NOMO-1 (cell line): ENCODE measurements at regions not wholly inside any gene's neighbourhood (a gene's known extent, or its start where the extent isn't known, plus 50 kb on each side); places are given as distances from the start of the nearest gene placed in this dataset.
"Not testable (repeated sequence)": the region's sequence is repeated elsewhere in the genome, so short reads cannot be mapped to it uniquely, and the experiment has no call there.

Experiments
- DNase-seq, 2 experiments: peaks; one replicate each; lab custom pipeline; 2025; ENCODE audit not compliant: unreplicated experiment in 2 of 2; lab: John Stamatoyannopoulos, UW

DNA sequence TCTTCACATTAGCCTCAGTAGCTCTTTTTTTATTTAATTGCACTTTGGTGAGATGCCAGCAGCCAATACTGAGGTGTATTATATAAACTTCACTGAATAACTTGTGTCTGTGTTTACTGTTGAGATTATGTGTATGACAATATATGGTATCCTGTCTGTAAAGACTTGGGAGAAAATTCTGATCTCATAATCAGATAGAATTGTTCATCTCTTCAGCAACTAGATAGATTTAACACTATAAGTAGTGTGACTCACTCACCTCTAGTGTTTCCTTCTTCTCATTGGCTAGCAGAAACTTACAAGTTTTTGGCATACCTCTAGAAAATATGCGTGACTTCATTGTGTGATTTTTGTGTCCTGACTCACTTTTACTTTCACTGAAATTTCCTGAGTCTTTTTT is 67.6 kb upstream of the TGFBR2 start:
- no peak for DNase-seq

DNA sequence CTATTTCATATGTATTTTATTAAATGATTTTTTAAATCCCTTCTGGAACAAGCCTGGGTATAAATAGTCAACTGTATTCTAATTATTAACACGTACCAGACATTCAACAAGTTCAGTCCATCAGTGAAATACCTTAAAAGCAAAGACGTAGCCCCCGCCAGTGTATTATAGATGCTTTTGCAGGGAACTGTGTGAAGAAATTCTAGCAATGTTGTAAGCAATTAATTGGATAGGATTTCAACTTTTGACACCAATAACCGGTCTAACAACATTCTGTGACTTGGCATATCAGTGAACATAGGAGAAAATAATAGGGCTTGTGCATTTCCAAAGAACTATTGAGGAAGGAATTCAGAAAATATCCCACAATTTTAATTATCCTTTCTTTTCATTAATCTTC is 67.2 kb upstream of the TGFBR2 start:
- no peak for DNase-seq

DNA sequence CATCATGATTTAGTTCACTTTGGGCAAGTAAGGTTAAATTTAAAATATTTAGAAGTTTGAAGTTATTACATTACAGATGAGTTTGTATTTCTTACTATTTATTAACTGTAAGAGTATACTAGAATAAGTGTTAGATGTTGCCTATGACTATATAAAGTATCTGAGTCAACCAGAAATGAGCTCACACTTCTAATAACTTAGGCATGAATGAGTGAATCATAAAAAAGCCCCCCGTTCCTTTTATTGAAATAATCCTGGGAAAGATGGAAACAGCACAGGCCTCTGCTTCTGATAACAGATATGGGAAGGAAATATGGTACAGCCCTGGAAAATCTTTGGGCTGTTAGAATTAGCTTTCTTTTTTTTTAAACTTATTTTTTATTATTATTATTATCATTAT is 66.6 kb upstream of the TGFBR2 start:
- no peak for DNase-seq

DNA sequence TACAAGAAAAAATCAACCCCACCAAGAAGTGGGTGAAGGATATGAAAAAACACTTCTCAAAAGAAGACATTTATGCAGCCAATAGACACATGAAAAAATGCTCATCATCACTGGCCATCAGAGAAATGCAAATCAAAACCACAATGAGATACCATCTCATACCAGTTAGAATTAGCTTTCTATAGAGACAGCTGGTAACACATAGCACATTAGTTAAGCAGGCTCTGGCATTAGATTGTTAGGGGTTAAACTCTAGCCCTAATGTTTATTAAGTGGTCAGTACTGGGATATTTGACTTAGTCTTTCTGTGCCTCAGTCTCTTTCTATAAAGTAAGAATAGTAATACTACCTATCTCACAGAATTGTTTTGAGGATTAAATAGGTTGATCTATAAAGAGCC is 65.2 kb upstream of the TGFBR2 start:
- DNase-seq, result not testable (repeated sequence)

DNA sequence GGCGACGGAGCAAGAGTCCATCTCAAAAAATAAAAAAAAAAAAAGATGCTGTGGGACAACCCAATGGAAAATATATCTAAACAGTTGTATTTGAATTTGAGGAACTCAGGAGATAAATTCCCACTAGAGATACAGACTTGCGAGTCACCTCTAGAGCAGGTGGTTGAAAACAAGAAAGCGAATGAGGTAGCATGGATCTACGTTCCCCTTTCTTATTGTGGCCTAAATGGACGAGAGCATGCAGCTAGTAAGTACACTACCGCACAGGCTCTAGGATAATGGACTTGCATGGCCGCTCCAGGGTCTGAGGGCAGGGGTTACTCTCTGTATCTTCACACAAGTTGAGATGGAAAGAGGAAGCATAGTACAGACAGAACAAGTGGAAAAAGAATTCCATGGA is 63.5 kb upstream of the TGFBR2 start:
- DNase-seq, result no peak

DNA sequence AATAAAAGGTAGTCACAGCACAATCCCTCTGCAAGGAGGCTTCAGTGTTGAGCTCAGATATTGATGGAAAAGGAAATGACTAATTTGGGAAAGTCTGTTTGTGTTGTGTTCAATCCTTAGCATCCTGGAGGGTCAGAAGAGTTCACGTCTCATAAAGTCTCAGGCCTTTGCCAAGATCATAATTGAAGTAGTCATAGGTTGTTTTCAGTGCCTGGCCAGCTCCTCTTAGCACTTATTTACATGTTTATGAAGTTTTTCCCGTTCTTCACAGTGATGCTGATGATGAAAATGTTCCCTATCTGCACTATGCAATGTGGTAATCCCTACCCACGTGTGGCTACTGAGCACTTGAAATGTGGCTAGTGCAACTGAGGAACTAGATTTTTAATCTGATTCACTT is 61.6 kb upstream of the TGFBR2 start:
- no peak for DNase-seq

DNA sequence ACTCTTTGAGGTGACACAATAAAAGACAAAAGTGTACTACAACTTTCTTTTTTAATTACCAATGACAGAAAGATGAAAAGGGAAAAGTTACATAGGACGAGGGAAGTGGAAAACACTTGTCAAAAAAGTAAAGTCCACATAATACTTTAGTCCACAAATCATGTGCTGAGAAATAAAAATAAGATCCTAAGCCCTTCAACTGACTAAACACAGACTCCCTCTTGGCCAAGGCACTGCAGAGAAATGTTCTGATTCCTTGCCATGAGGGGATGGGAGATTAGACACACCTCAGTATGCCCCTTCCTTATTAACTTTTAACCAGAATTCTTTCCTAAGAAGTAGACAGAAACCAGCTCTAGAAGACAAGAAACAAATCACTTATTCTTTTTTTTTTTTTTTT is 59.5 kb upstream of the TGFBR2 start:
- DNase-seq, result no peak

DNA sequence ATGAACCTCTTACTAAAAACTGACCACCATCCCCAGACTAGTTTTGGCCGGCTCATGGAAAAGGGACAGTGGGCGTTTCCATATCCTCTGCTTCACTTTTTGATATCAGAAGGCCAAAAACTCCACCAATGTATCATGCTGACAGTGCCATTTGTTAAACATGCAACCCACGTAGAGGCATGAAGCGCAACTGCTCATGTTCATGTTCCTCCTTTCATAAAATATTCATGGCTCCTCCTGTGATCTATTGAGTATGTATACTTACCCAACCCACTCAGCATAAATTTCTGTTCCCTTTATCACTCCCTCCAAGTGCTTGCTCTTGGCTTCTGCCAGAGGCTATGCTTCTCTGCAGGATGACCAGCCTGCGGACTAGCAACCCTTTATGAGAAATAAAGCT is 58.7 kb upstream of the TGFBR2 start:
- no peak for DNase-seq

DNA sequence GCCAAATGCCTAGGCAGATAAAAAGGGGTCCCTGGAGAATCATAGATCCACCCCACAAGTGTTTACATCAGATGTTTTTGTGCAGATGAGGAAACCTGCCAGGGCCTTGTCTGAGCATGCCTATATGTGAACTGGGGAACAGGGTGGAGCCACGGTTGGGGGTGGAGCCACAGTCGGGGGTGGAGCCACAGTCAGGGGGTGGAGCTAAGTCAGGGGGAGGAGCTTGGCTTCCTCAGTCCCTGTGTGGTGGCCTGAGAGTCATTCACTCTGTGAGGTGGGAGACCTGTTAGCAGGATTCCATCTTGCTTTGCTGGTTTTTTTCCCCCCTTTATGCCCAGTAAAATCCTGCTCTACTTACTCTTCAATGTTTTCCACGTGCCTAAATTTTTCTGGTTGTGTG is 57.8 kb upstream of the TGFBR2 start:
- no peak for DNase-seq

DNA sequence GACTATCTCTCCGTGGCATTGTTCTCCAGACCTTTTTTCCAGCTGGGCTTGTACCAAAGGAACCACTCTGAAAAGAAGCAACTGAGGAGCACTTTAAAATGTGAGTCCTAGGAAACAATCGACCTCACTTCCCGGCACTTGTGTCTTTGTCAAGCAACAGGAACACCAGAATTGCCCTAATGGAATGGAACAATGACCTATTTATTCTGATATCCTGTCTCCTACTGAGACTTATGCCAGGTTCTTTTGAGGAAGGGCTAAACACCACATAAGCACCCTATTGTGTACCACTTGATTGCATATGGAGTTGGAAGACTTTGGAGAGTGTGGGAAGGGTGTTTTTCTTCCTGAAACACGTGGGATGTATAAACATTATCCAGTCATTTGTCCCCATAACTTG is 56.8 kb upstream of the TGFBR2 start:
- DNase-seq, result no peak

DNA sequence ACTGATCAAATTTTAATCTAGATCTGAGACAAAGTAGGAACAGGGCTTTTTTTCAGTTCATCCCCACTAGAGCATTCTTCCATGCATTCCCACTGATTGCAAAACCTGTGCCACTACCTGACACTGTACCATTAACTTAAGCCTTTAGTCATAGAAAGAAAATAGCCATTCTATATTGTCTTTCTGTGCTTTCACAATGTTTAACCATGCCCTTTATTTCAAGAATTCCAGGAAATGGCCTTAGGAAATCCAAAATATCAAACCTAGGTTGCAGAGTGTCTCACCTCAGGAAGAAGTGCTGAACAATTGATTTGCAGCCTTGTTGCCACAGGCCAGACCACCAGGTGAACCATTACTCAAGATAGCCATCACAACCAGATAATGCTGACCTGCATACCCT is 56.2 kb upstream of the TGFBR2 start:
- no peak for DNase-seq

DNA sequence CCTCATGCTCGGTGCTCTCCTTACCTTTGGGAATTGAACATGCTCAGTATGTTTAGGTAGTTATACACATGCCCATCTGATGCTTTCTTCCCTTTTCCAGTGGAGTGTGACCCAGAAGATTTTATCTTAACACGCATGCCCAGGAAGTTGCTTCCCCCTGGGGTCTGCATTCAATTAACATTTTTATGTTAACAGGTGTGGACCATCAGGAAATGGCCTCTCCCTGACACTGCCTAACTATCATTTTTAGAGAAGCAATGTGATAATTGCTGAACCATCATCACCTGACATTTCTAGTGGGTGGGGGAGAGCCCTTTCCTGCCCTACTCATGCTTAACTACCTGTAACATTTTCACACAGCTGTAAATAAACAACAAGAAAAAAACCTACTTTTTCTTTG is 55.1 kb upstream of the TGFBR2 start:
- no peak for DNase-seq

DNA sequence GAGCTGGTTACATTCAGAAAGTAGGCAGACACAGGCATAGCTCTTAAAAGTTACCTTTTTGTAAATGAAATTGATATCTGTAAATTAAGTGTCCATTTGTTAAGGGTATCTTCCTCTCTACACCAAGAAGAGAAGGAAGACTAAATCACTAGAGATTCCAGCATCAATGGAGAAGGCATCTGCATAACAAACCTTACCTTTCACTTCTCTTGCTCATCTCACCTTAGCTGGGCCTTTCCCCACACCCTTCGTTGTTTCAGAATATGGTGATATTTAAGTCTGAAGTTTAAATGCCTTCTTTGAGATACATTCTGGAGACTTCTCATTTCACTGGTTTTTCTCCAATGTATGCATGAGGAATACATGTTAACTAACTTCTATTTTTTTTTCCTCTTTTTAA is 54.5 kb upstream of the TGFBR2 start:
- DNase-seq, result no peak

DNA sequence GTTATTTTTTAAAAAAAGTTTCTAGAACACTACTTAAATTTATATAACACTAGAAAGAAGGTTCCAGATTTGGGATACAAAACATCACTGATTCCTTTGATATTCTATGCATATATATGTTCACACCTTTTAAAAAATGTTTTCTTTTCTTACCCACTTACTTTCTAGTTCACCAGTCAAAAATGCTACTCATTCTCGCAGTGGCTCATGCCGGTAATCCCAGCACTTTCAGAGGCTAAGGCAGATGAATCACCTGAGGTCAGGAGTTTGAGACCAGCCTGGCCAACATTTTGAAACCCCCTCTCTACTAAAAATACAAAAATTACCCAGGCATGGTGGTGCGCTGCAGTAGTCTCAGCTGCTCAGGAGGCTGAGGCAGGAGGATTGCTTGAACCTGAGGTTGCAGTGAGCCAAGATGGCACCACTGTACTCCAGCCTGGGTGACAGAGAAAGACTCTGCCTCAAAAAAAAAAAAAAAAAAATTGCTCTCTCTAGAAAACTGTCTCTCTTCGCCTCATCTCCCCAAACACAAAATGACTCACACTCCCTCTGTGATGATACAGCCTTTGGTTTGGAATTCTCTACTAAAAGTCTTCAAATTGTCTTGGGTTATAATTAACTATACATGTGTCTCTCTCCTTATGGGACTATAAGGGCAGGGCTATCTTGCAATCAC is 52.6 kb upstream of the TGFBR2 start:
- DNase-seq, result no peak

DNA sequence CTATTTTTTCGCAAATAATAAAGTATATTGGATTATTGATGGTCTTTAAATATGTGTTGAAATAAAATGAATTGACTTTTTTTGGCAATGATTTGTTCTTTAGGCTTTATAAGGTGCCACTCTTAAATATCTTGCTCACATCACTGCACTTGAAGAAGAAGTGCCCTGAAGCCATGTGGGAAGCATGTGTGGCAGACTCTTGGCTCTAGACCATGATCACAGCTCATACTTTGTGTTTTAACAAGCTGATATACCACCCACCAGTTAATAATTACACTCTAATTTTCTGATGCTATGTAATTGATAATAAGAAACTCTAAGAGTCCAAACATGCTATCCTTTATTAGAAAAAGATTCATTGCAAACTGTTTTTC is 52.1 kb upstream of the TGFBR2 start:
- DNase-seq, result no peak

DNA sequence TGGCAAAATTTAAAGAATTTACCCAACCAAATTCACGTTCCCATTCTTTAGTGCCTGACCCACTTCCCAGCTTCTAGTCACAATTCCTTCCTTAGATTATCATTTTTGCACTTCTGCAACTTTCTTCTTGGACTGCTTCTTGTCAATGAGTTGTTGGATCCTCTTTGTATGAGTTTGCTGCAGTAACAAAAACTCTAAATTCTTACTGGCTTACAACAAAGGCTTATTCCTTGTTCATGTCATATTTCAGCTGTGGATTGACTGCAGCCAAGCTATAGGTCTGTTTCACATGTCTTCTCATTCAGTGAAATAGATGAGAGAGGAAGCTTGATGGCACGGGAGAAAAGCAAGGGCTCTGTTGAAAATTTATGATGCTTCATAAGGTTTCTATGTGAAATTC is 50.4 kb upstream of the TGFBR2 start:
- DNase-seq, result no peak
